OCI-LY1 (cell line): ENCODE measurements at regions not wholly inside any gene's neighbourhood (a gene's known extent, or its start where the extent isn't known, plus 50 kb on each side); places are given as distances from the start of the nearest gene placed in this dataset.

Experiments used
- CTCF ChIP-seq: fragments of 200-600 bp; sonication (generic), shearing (Covaris generic); IDR thresholded peaks from 2 replicates; pipeline ENCODE4 v1.5.1; 2017; ENCODE audit warnings: mild to moderate bottlenecking, antibody characterized with exemption, low read length, moderate library complexity, mixed read lengths
- EZH2 ChIP-seq: fragments of 200-600 bp; sonication (generic), shearing (Covaris generic); IDR thresholded peaks from 2 replicates; pipeline ENCODE4 v1.8.0; 2017; ENCODE audit warnings: borderline replicate concordance, mixed run types, mild to moderate bottlenecking, antibody characterized with exemption, low read length, moderate library complexity, mixed read lengths

GRCh38 chrX:23598575-23598974, 68.7 kb upstream of the PRDX4 start:
- no peak for TF ChIP-seq EZH2
- TF ChIP-seq CTCF, result no peak
